AG10803 (cell line): ENCODE measurements at regions not wholly inside any gene's neighbourhood (a gene's known extent, or its start where the extent isn't known, plus 50 kb on each side); places are given as distances from the start of the nearest gene placed in this dataset.

Experiments used
- DNase-seq: peaks from one replicate; pipeline ENCODE4 v3.0.0; 2010; ENCODE audit warnings: low read depth
- H3K4me3 ChIP-seq: 2 replicates; pipeline ENCODE4 v1.5.1; 2011; ENCODE audit warnings: mild to moderate bottlenecking, low read length, control low read depth
- CTCF ChIP-seq: conservative IDR thresholded peaks from 2 replicates; pipeline ENCODE4 v1.5.1; 2011; ENCODE audit warnings: mild to moderate bottlenecking, low read length, control low read depth, inconsistent platforms

GRCh38 chr16:85232369-85233142 is 120.3 kb upstream of the CIBAR2 start:
- H3K4me3 ChIP-seq = no peak overlapping the region
- TF ChIP-seq CTCF = no peak; the same call in 1 of the 2 replicates
- DNase-seq = no peak

GRCh38 chr16:85233516-85233915 is 121.2 kb upstream of the CIBAR2 start:
- DNase-seq = no peak
- no peak overlapping the region for H3K4me3 ChIP-seq
- no peak for TF ChIP-seq CTCF

GRCh38 chr16:85234310-85235204 is 122.3 kb upstream of the CIBAR2 start:
- H3K4me3 ChIP-seq = peak overlapping the region; percentile 49
- DNase-seq = peak; percentile 78
- TF ChIP-seq CTCF = no peak

- H3K4me3 ChIP-seq = peak overlapping the region; percentile 10
- no peak for DNase-seq
- TF ChIP-seq CTCF = no peak
Measured at GRCh38 chr16:85235991-85236817, 123.9 kb upstream of the CIBAR2 start.

- DNase-seq = peak; percentile 67
Measured at GRCh38 chr16:85236818-85237150, 124.5 kb upstream of the CIBAR2 start.

GRCh38 chr16:85237817-85238216 is 125.5 kb upstream of the CIBAR2 start:
- no peak overlapping the region for H3K4me3 ChIP-seq
- TF ChIP-seq CTCF = no peak
- DNase-seq = no peak

More at GRCh38 chr16:85236818-85237150, 124.5 kb upstream of the CIBAR2 start:
- no peak for TF ChIP-seq CTCF
- no peak overlapping the region for H3K4me3 ChIP-seq
